ENCODE measurements at regions not wholly inside any gene's neighbourhood (a gene's known extent, or its start where the extent isn't known, plus 50 kb on each side); places are given as distances from the start of the nearest gene placed in this dataset.

- Histone ChIP-seq H3K4me2 (ENCODE audit: low read depth, low read length, poor library complexity, severe bottlenecking) (no peak overlapping the region), H3F3A (ENCODE audit: low read depth) (no peaks in the 10 kb centered on the region), H3K27me3 (ENCODE audit: insufficient read depth, low read length, poor library complexity, severe bottlenecking) (no peaks in the 10 kb centered on the region), H3K9ac (ENCODE audit: low read depth, low read length, poor library complexity, severe bottlenecking) (no peak overlapping the region), H4K20me1 (ENCODE audit: insufficient read depth, low read length, poor library complexity, severe bottlenecking) (no peaks in the 10 kb centered on the region), H3K36me3 (ENCODE audit: insufficient read depth, low read length) (no peaks in the 10 kb centered on the region), H2AFZ (ENCODE audit: low read length) (no peak overlapping the region), H3K9me3 (ENCODE audit: insufficient read depth, low read depth, low read length) (no peaks in the 10 kb centered on the region), H3K9me2 (replicated peaks; ENCODE audit: low read depth, low read length) (no peaks in the 10 kb centered on the region), H3K4me1 (ENCODE audit: insufficient read depth, low read length, poor library complexity, severe bottlenecking) (no peaks in the 10 kb centered on the region), H3K4me3 (ENCODE audit: low read length, poor library complexity, severe bottlenecking) (no peak overlapping the region), H3K79me2 (ENCODE audit: insufficient read depth, low read length) (no peaks in the 10 kb centered on the region)
- no peak for TF ChIP-seq EZH2phosphoT487 (IDR thresholded peaks at IDR 0.05; ENCODE audit: borderline replicate concordance)
- no peak for TF ChIP-seq CTCF (conservative IDR thresholded peaks at IDR 0.05; ENCODE audit: low read length)
Observed at GRCh38 chr3:87423336-87423735, 147.0 kb upstream of the POU1F1 start.

- Histone ChIP-seq H4K20me1 (ENCODE audit: insufficient read depth, low read length, poor library complexity, severe bottlenecking) (no peaks in the 10 kb centered on the region), H3K4me2 (ENCODE audit: low read depth, low read length, poor library complexity, severe bottlenecking) (no peak overlapping the region)
Observed at GRCh38 chr3:87422333-87422732, 145.9 kb upstream of the POU1F1 start.

GRCh38 chr3:87420171-87420570, 143.8 kb upstream of the POU1F1 start:
- no peaks in the 10 kb centered on the region for H3K27me3 ChIP-seq (ENCODE audit: insufficient read depth, low read length, poor library complexity, severe bottlenecking)
- no peaks in the 10 kb centered on the region for H4K20me1 ChIP-seq (ENCODE audit: insufficient read depth, low read length, poor library complexity, severe bottlenecking)
- H3K4me1 ChIP-seq (ENCODE audit: insufficient read depth, low read length, poor library complexity, severe bottlenecking), result no peaks in the 10 kb centered on the region
- H2AFZ ChIP-seq (ENCODE audit: low read length), result no peak overlapping the region
- H3K9me2 ChIP-seq (replicated peaks; ENCODE audit: low read depth, low read length), result no peaks in the 10 kb centered on the region
- H3F3A ChIP-seq (ENCODE audit: low read depth), result no peaks in the 10 kb centered on the region
- no peaks in the 10 kb centered on the region for H3K9me3 ChIP-seq (ENCODE audit: insufficient read depth, low read depth, low read length)
- H3K4me2 ChIP-seq (ENCODE audit: low read depth, low read length, poor library complexity, severe bottlenecking), result no peak overlapping the region
- H3K36me3 ChIP-seq (ENCODE audit: insufficient read depth, low read length), result no peaks in the 10 kb centered on the region
- no peak overlapping the region for H3K4me3 ChIP-seq (ENCODE audit: low read length, poor library complexity, severe bottlenecking)
- TF ChIP-seq CTCF (conservative IDR thresholded peaks at IDR 0.05; ENCODE audit: low read length) (no peak), EZH2phosphoT487 (IDR thresholded peaks at IDR 0.05; ENCODE audit: borderline replicate concordance) (no peak)
- no peaks in the 10 kb centered on the region for H3K79me2 ChIP-seq (ENCODE audit: insufficient read depth, low read length)
- H3K9ac ChIP-seq (ENCODE audit: low read depth, low read length, poor library complexity, severe bottlenecking), result no peak overlapping the region

More at GRCh38 chr3:87422333-87422732, 145.9 kb upstream of the POU1F1 start:
- no peaks in the 10 kb centered on the region for H3K9me2 ChIP-seq (replicated peaks; ENCODE audit: low read depth, low read length)
- H3F3A ChIP-seq (ENCODE audit: low read depth), result no peaks in the 10 kb centered on the region
- no peaks in the 10 kb centered on the region for H3K36me3 ChIP-seq (ENCODE audit: insufficient read depth, low read length)
- no peaks in the 10 kb centered on the region for H3K79me2 ChIP-seq (ENCODE audit: insufficient read depth, low read length)
- no peaks in the 10 kb centered on the region for H3K27me3 ChIP-seq (ENCODE audit: insufficient read depth, low read length, poor library complexity, severe bottlenecking)
- no peaks in the 10 kb centered on the region for H3K4me1 ChIP-seq (ENCODE audit: insufficient read depth, low read length, poor library complexity, severe bottlenecking)
- H3K9ac ChIP-seq (ENCODE audit: low read depth, low read length, poor library complexity, severe bottlenecking), result no peak overlapping the region
- TF ChIP-seq EZH2phosphoT487 (IDR thresholded peaks at IDR 0.05; ENCODE audit: borderline replicate concordance) (no peak), CTCF (conservative IDR thresholded peaks at IDR 0.05; ENCODE audit: low read length) (no peak)
- no peaks in the 10 kb centered on the region for H3K9me3 ChIP-seq (ENCODE audit: insufficient read depth, low read depth, low read length)
- H2AFZ ChIP-seq (ENCODE audit: low read length), result no peak overlapping the region
- no peak overlapping the region for H3K4me3 ChIP-seq (ENCODE audit: low read length, poor library complexity, severe bottlenecking)
